BLaER1 (cell line): ENCODE measurements at regions not wholly inside any gene's neighbourhood (a gene's known extent, or its start where the extent isn't known, plus 50 kb on each side); places are given as distances from the start of the nearest gene placed in this dataset.
"Not testable (repeated sequence)": the region's sequence is repeated elsewhere in the genome, so short reads cannot be mapped to it uniquely, and the experiment has no call there.

Experiments used
- H3K27ac ChIP-seq: shearing (Covaris generic); formaldehyde crosslinking; 2 replicates; pipeline ENCODE4 v1.8.1; 2022
- H3K27me3 ChIP-seq: shearing (Covaris generic); formaldehyde crosslinking; 2 replicates; pipeline ENCODE4 v1.8.1; 2022
- H3K36me3 ChIP-seq: shearing (Covaris generic); formaldehyde crosslinking; 2 replicates; pipeline ENCODE4 v1.8.1; 2022
- H3K4me1 ChIP-seq: shearing (Covaris generic); formaldehyde crosslinking; 2 replicates; pipeline ENCODE4 v1.8.1; 2022
- H3K4me2 ChIP-seq: shearing (Covaris generic); formaldehyde crosslinking; 2 replicates; pipeline ENCODE4 v1.8.1; 2022
- H3K4me3 ChIP-seq: shearing (Covaris generic); formaldehyde crosslinking; 2 replicates; pipeline ENCODE4 v1.8.1; 2022
- H3K9ac ChIP-seq: shearing (Covaris generic); formaldehyde crosslinking; 2 replicates; pipeline ENCODE4 v1.8.1; 2022
- H3K9me3 ChIP-seq: shearing (Covaris generic); formaldehyde crosslinking; 2 replicates; pipeline ENCODE4 v1.8.1; 2022
- H4K20me1 ChIP-seq: shearing (Covaris generic); formaldehyde crosslinking; 2 replicates; pipeline ENCODE4 v1.8.1; 2022
- Cebpa-rat ChIP-seq: shearing (Covaris generic); IDR thresholded peaks from 2 replicates; pipeline ENCODE4 v1.8.1; 2022

DNA sequence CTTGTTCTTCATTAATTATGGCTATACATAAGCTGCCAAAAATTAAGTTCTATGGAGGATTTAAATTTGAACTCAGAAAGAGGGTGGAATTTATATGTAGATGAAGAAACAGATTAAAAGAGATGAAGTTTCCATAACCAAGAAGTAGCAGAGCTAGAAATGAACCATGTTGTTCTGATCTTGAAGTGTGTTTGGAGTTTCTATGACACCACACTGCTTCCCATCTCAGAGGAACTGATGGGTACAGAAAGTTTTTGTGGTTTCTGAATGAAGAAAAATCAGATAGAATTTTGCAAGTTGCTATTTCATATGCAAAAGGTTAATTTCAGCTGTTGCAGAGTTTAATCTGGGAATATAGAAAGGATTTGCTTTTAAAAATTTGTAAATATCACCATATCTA, 710.3 kb downstream of the PDCD6IP start:
- Histone ChIP-seq H3K9ac (no peak overlapping the region), H3K27ac (no peak overlapping the region), H4K20me1 (no peaks in the 10 kb centered on the region), H3K36me3 (no peaks in the 10 kb centered on the region), H3K27me3 (no peaks in the 10 kb centered on the region), H3K4me2 (no peak overlapping the region), H3K4me1 (peaks cover 8% of the 10 kb centered on the region), H3K4me3 (no peak overlapping the region), H3K9me3 (no peaks in the 10 kb centered on the region)
- no peak for TF ChIP-seq Cebpa-rat

DNA sequence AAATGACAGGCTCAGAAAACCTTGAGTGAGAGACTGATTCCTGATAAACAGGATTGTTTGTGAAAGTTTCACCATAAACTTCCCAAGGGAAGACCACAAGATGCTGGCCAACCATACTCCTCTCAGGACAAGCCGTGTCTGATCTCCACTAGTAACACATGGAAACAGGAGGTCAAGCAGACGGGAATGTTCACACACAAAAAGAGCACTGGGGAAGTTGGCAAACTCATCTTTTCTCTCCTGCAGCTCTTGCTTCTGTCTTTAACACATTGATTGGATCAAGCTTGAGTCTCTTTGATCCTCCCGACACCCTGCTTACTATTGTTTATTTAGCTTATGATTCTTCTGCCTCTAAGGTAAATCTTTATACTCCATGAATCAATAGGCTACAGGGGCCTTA, 713.5 kb downstream of the PDCD6IP start:
- Histone ChIP-seq H3K4me3 (no peak overlapping the region), H3K27me3 (no peaks in the 10 kb centered on the region), H3K9ac (no peak overlapping the region), H4K20me1 (no peaks in the 10 kb centered on the region), H3K9me3 (no peaks in the 10 kb centered on the region), H3K27ac (no peak overlapping the region), H3K4me2 (no peak overlapping the region), H3K36me3 (no peaks in the 10 kb centered on the region), H3K4me1 (no peaks in the 10 kb centered on the region)
- no peak for TF ChIP-seq Cebpa-rat

DNA sequence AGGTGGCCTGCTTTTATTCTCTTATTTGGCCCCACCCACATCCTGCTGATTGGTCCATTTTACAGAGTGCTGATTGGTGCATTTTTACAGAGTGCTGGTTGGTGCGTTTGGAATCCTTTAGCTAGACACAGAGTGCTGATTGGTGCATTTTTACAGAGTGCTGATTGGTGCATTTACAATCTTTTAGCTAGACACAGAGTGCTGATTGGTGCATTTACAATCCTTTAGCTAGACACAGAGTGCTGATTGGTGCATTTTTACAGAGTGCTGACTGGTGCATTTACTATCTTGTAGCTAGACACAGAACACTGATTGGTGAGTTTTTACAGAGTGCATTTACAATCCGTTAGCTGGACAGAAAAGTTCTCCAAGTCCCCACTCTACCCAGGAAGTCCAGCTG, 720.6 kb downstream of the PDCD6IP start:
- not testable (repeated sequence) for H3K27me3 ChIP-seq, H3K27ac ChIP-seq, H3K4me2 ChIP-seq, H3K4me1 ChIP-seq, H3K4me3 ChIP-seq, H3K36me3 ChIP-seq, H4K20me1 ChIP-seq, H3K9ac ChIP-seq
- peaks cover 27% of the 10 kb centered on the region for H3K9me3 ChIP-seq

DNA sequence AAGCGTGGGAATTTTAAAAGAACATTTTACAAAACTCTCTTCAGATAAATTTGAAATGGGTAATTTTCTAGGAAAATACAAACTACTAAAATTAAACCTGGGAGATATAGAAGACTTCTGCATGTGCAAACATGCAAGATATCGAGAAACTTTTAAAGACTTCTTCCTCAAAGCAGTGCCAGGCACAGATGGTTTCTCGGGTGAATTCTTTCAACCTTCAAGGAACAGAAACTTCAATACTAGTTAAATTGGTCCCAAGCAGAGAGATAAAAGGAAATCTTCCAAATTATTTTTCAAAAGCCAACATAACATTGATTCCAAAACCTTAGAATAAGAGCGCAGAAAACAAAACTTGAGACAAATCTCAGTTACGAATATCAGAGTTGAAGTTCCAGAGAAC, 732.7 kb downstream of the PDCD6IP start:
- H3K9ac ChIP-seq, result no peak overlapping the region
- H3K27me3 ChIP-seq, result no peaks in the 10 kb centered on the region
- no peak for TF ChIP-seq Cebpa-rat
- no peak overlapping the region for H3K4me3 ChIP-seq
- no peak overlapping the region for H3K27ac ChIP-seq
- H3K4me1 ChIP-seq, result no peaks in the 10 kb centered on the region
- H3K4me2 ChIP-seq, result no peak overlapping the region
- H3K9me3 ChIP-seq, result no peaks in the 10 kb centered on the region
- H3K36me3 ChIP-seq, result no peaks in the 10 kb centered on the region
- no peaks in the 10 kb centered on the region for H4K20me1 ChIP-seq

DNA sequence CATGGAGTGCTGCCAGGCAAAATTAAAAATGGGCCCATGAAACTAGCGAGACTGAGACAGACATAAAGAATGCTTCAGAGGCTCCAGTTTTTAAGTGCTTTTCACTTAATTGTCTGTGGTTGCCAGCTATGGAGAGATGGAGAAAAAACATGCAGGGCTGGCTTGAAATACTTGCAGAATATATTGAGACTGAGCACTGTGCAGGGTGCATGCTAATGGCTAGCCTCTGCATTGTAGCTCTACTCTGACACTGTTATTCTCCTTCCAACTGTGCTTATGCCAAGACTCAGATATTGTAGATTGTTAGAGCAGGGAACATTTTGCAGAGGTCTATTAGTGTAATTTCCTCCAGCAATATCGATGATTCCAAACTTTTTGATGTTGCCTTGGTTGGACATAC, 735.0 kb downstream of the PDCD6IP start:
- Histone ChIP-seq H4K20me1 (no peaks in the 10 kb centered on the region), H3K27me3 (no peaks in the 10 kb centered on the region), H3K4me3 (no peak overlapping the region), H3K9ac (no peak overlapping the region), H3K4me1 (no peaks in the 10 kb centered on the region), H3K27ac (no peak overlapping the region), H3K36me3 (no peaks in the 10 kb centered on the region), H3K4me2 (no peak overlapping the region), H3K9me3 (no peaks in the 10 kb centered on the region)
- TF ChIP-seq Cebpa-rat, result no peak

DNA sequence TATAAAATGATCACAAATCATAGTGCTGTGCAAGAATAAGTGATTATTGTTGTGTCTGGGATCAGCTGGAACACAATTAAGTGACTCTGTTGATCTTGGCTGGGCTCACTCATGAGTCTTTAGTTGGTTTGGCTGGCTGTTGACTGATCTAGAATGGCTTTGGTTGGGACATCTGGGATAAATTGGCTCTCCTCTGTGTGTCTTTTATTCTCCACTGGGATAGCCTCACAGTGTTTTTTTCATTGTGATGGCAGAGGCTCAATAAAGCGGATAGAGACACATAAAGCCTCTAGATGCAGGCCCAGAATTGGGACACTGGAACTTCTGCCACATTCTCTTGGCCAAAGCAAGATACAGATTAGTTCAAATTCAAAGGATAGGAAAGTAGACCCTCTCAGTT, 735.6 kb downstream of the PDCD6IP start:
- Histone ChIP-seq H3K36me3 (no peaks in the 10 kb centered on the region), H3K4me1 (no peaks in the 10 kb centered on the region), H3K4me2 (no peak overlapping the region), H3K9ac (no peak overlapping the region), H3K9me3 (no peaks in the 10 kb centered on the region), H3K27me3 (no peaks in the 10 kb centered on the region), H3K4me3 (no peak overlapping the region), H4K20me1 (no peaks in the 10 kb centered on the region), H3K27ac (no peak overlapping the region)
- no peak for TF ChIP-seq Cebpa-rat

DNA sequence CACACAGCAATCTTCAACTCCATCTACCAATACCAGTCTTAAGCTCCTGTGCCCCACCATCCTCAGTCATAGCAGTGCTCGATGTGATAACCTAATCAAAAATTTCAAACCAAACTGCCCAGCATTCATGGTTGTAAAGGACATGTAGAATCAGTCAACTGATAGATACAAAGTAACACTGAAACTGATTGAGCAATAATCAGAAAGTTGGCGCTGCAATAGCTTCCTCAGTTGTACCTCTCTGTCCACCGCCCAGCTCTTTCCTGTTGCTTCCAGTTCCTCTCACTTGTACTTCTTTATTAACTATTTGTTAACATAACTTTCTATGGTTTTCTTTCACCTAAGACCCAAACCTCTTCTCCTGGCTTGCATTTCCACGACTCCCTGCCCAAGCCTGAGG, 745.7 kb downstream of the PDCD6IP start:
- Histone ChIP-seq H3K9me3 (no peaks in the 10 kb centered on the region), H3K36me3 (no peaks in the 10 kb centered on the region), H3K27me3 (no peaks in the 10 kb centered on the region), H3K9ac (no peak overlapping the region), H4K20me1 (no peaks in the 10 kb centered on the region), H3K4me2 (no peak overlapping the region), H3K4me1 (no peaks in the 10 kb centered on the region), H3K4me3 (no peak overlapping the region), H3K27ac (no peak overlapping the region)
- TF ChIP-seq Cebpa-rat, result no peak

DNA sequence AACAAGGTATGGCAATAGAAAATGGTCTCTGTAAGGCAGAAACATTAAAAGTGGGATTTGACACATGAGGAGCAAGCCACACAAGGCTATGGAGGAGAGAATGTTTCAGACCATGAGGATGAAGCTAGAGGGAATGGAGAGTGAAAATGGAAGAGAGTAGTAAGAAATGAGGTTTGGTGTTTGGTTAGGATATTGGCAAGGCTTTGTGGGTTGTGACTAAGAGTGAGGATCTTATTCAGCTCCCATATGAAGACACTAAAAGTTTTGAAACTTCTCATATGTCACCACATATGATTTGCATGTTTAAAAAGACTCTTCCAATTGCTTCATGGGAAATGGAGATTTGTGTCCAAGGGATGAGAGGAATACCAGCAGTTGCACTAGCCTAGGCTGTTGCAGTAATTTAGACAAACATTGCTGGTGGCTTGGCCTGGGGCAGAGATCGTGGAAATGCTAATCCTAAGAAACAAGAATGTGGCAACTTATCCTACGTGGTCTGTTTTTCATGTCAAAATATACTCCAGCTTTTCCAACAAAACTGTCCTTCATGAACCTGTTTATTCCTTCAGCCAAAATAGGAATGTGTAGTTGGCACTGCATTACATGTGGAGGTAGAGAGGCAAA, 749.0 kb downstream of the PDCD6IP start:
- Histone ChIP-seq H4K20me1 (no peaks in the 10 kb centered on the region), H3K4me1 (no peaks in the 10 kb centered on the region), H3K36me3 (no peaks in the 10 kb centered on the region), H3K4me3 (no peak overlapping the region), H3K9me3 (no peaks in the 10 kb centered on the region), H3K9ac (no peak overlapping the region), H3K27me3 (no peaks in the 10 kb centered on the region), H3K4me2 (no peak overlapping the region), H3K27ac (no peak overlapping the region)
- no peak for TF ChIP-seq Cebpa-rat

DNA sequence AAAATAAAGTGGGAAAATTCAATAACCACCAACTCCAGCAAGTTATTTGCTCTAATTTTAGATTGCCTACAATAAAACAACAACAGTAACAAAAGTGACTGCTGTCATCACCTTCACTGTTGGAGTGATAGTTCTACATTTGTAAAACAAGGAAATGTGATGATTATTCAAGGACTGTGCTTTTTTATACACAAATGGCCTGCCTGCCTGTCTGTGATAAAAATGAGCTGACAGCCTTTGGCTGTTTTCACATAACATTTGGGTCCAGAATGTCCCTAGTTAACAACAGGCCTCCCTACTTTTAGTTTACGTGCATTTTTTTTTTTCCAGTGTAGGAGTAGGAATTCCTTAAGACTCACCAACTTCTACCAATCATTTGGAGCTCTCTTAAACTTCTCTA, 768.8 kb downstream of the PDCD6IP start:
- H3K27ac ChIP-seq, result no peak overlapping the region
- H3K27me3 ChIP-seq, result no peaks in the 10 kb centered on the region
- no peak overlapping the region for H3K4me3 ChIP-seq
- no peak for TF ChIP-seq Cebpa-rat
- H3K36me3 ChIP-seq, result no peaks in the 10 kb centered on the region
- no peaks in the 10 kb centered on the region for H3K4me1 ChIP-seq
- no peak overlapping the region for H3K4me2 ChIP-seq
- H3K9ac ChIP-seq, result no peak overlapping the region
- no peaks in the 10 kb centered on the region; the same call in 1 of the 2 replicates for H3K9me3 ChIP-seq
- H4K20me1 ChIP-seq, result no peaks in the 10 kb centered on the region

DNA sequence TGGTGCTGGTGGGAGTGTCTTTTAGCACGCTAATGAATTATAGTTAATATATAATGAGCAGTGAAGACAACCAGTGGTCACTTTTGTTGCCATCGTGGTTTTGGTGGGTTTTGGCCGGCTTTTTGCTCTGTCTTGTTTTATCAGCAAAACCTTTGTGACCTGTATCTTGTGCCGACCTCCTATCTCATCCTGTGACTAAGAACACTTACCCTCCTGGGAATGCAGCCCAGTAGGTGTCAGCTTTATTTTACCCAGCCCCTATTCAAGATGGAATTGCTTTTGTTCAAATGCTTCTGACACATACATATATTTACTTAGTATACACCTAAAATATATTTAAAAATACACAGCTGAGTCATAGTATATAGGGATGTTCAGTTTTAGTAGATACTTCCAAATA, 770.3 kb downstream of the PDCD6IP start:
- Histone ChIP-seq H3K9me3 (no peaks in the 10 kb centered on the region; the same call in 1 of the 2 replicates), H3K36me3 (no peaks in the 10 kb centered on the region), H3K4me1 (no peaks in the 10 kb centered on the region), H3K27ac (no peak overlapping the region), H3K4me2 (no peak overlapping the region), H3K27me3 (no peaks in the 10 kb centered on the region), H3K9ac (no peak overlapping the region), H3K4me3 (no peak overlapping the region), H4K20me1 (no peaks in the 10 kb centered on the region)
- TF ChIP-seq Cebpa-rat, result no peak

DNA sequence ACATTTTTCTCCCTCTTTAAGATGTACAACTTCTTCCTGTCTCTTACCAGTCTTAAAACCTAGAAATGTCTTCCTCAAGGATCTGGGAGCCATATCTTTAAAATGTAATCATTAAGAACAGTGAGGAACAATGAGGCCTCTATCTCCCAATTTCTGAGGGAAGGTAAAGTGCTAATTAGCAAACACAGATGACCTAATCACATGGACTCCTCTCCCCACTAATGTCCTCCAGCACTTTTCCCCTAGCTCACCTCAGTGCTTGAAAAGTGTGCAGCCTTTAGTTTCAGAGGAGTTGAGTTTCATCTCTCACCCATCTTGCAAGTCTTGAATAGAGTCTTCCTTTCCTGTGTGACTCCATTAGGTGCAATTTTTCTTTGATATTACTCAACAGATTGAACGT, 771.0 kb downstream of the PDCD6IP start:
- Histone ChIP-seq H3K9me3 (no peaks in the 10 kb centered on the region; the same call in 1 of the 2 replicates), H3K27me3 (no peaks in the 10 kb centered on the region), H3K36me3 (no peaks in the 10 kb centered on the region), H3K4me2 (no peak overlapping the region), H3K9ac (no peak overlapping the region), H3K4me1 (no peaks in the 10 kb centered on the region), H4K20me1 (no peaks in the 10 kb centered on the region), H3K27ac (no peak overlapping the region), H3K4me3 (no peak overlapping the region)
- TF ChIP-seq Cebpa-rat, result no peak
